ENCODE measurements at regions not wholly inside any gene's neighbourhood (a gene's known extent, or its start where the extent isn't known, plus 50 kb on each side); places are given as distances from the start of the nearest gene placed in this dataset.

GRCh38 chr1:30469426-30469825 lies 254.0 kb downstream of the MATN1 start:
- TF ChIP-seq CTCF (IDR thresholded peaks at IDR 0.05; ENCODE audit: insufficient read depth, missing control alignments), result no peak
- DNase-seq (ENCODE audit: insufficient read length, low spot score) (no peak), FAIRE-seq (no peak)

- DNase-seq (ENCODE audit: insufficient read length, low spot score) (no peak), FAIRE-seq (no peak)
- no peak for TF ChIP-seq CTCF (IDR thresholded peaks at IDR 0.05; ENCODE audit: insufficient read depth, missing control alignments)
Observed at GRCh38 chr1:30467101-30467500, 256.3 kb downstream of the MATN1 start.

GRCh38 chr1:30466610-30467009 lies 256.8 kb downstream of the MATN1 start:
- no peak for DNase-seq (ENCODE audit: insufficient read length, low spot score)
- no peak for FAIRE-seq
- TF ChIP-seq CTCF (IDR thresholded peaks at IDR 0.05; ENCODE audit: insufficient read depth, missing control alignments), result no peak

- TF ChIP-seq CTCF (IDR thresholded peaks at IDR 0.05; ENCODE audit: insufficient read depth, missing control alignments), result no peak
- no peak for DNase-seq (ENCODE audit: insufficient read length, low spot score)
- FAIRE-seq, result no peak
Observed at GRCh38 chr1:30466026-30466425, 257.4 kb downstream of the MATN1 start.

- DNase-seq (ENCODE audit: insufficient read length, low spot score) (no peak), FAIRE-seq (no peak)
- no peak for TF ChIP-seq CTCF (IDR thresholded peaks at IDR 0.05; ENCODE audit: insufficient read depth, missing control alignments)
Observed at GRCh38 chr1:30465096-30465495, 258.3 kb downstream of the MATN1 start.

- FAIRE-seq (no peak), DNase-seq (ENCODE audit: insufficient read length, low spot score) (no peak)
- no peak for TF ChIP-seq CTCF (IDR thresholded peaks at IDR 0.05; ENCODE audit: insufficient read depth, missing control alignments)
Observed at GRCh38 chr1:30464187-30464617, 259.2 kb downstream of the MATN1 start.

- DNase-seq (ENCODE audit: insufficient read length, low spot score) (no peak), FAIRE-seq (no peak)
- no peak for TF ChIP-seq CTCF (IDR thresholded peaks at IDR 0.05; ENCODE audit: insufficient read depth, missing control alignments)
Observed at GRCh38 chr1:30462826-30463425, 260.5 kb downstream of the MATN1 start.

All from D721Med (cell line).